Endothelial cell of umbilical vein (primary cell): ENCODE measurements at regions not wholly inside any gene's neighbourhood (a gene's known extent, or its start where the extent isn't known, plus 50 kb on each side); places are given as distances from the start of the nearest gene placed in this dataset.

Experiments
- CTCF ChIP-seq, 2 donors: IDR thresholded peaks; 1 replicate in 1 of 2; 2 replicates in 1 of 2; pipeline ENCODE4 v1.5.1; 2011; ENCODE audit warnings: low read length in 2 of 2, mild to moderate bottlenecking in 2 of 2, moderate library complexity in 2 of 2, control low read depth in 1 of 2, inconsistent platforms in 1 of 2, low read depth in 1 of 2; ENCODE audit not compliant: insufficient read depth in 1 of 2; ENCODE audit errors: extremely low read depth in 1 of 2
- EZH2 ChIP-seq: IDR thresholded peaks from 2 replicates; pipeline ENCODE4 v1.6.1; 2012; ENCODE audit warnings: borderline replicate concordance, low read depth, mild to moderate bottlenecking, moderate library complexity, low read length, inconsistent platforms; ENCODE audit not compliant: severe bottlenecking
- MYC ChIP-seq: IDR thresholded peaks from one replicate; pipeline ENCODE4 v1.6.1; 2011; ENCODE audit warnings: mild to moderate bottlenecking, low read depth, low read length
- POLR2A ChIP-seq: IDR thresholded peaks from 2 replicates; pipeline ENCODE4 v1.6.1; 2012; ENCODE audit warnings: low read depth, mild to moderate bottlenecking, control low read depth, low read length
- POLR2AphosphoS5 ChIP-seq: IDR thresholded peaks from 2 replicates; pipeline ENCODE4 v1.6.1; 2012; ENCODE audit warnings: low read depth, mild to moderate bottlenecking, control low read depth, low read length, moderate library complexity; ENCODE audit not compliant: insufficient read depth

DNA sequence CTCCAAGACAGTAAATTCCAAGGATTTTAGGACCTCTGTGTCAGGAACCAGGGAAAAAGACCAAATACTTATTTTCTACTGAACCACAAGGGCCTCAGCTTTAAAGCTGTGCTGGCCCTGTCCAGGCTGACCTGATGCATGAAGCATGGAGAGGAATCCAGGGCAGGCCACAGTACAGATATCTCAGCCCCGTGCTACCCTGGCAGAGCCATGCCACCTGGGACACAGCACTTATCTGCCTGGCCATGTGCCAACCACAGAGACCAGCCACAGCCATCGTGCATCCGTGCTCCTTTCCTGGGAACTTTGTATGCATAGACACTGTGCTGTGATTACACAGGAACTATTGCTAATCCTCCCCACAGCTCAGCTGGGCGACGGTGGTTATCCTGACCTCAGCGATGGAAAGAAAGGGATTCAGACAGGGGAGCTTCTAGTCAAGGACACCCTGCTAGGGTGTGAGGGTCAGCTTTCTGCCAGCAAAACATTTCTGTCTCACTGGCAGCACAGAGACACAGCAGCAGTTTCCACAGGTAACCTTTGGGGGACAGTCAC lies 687.4 kb upstream of the ID2 start:
- TF ChIP-seq CTCF (IDR thresholded peaks at IDR 0.05; ENCODE audit: extremely low read depth in 1 of 2, insufficient read depth in 1 of 2, low read depth in 1 of 2, low read length in 2 of 2) (no peak), POLR2A (no peak), MYC (no peak), EZH2 (no peak), POLR2AphosphoS5 (no peak)
